ENCODE measurements at regions not wholly inside any gene's neighbourhood (a gene's known extent, or its start where the extent isn't known, plus 50 kb on each side); places are given as distances from the start of the nearest gene placed in this dataset.

- no peak for TF ChIP-seq CTCF (IDR thresholded peaks at IDR 0.05)
- TF ChIP-seq POLR2A (IDR thresholded peaks at IDR 0.05) = no peak
- TF ChIP-seq EP300 (IDR thresholded peaks at IDR 0.05) = no peak
Measured at GRCh38 chr16:52652033-52652432, 105.1 kb upstream of the TOX3 start.
